HCT116 (cell line): ENCODE measurements at regions not wholly inside any gene's neighbourhood (a gene's known extent, or its start where the extent isn't known, plus 50 kb on each side); places are given as distances from the start of the nearest gene placed in this dataset.

Experiments
- ATAC-seq: fragments of 200-7000 bp; cut with Tn5 transposase; 2 replicates; pipeline ENCODE4 v1.9.1; 2020; ENCODE audit warnings: mild to moderate bottlenecking, moderate library complexity
- BruUV-seq: library from RNA; stranded (reverse); fragments of 400-500 nt; replicated peaks from 2 replicates; lab custom pipeline; 2021; lab: Mats Ljungman, UMichigan
- CTCF ChIA-PET: fragments of 300-600 bp; sonication (Branson Sonifier 250); formaldehyde crosslinking; loops from one replicate; lab custom pipeline; 2021; ENCODE audit warnings: antibody characterized with exemption; lab: Charles Lee
- POLR2A ChIA-PET: fragments of 300-600, 350-600 bp; sonication (Branson Sonifier 250); formaldehyde crosslinking; loops from one replicate; lab custom pipeline; 2021; ENCODE audit warnings: antibody characterized with exemption; lab: Charles Lee
- RAD21 ChIA-PET, 2 experiments: fragments of 300-600 bp; sonication (Branson Sonifier 250); formaldehyde crosslinking; loops; one replicate each; lab custom pipeline; 2023; ENCODE audit warnings: low total read pairs in 2 of 2; ENCODE audit not compliant: uncharacterized antibody in 2 of 2, unreplicated experiment in 2 of 2, low non-redundant PET in 1 of 2; lab: Charles Lee
- DNase-seq: peaks from one replicate; pipeline ENCODE4 v3.0.0-alpha.2; 2010; ENCODE audit warnings: low read depth, low spot score
- H2AFZ ChIP-seq: fragments of 200-600 bp; shearing (Covaris generic), sonication (generic); 2 replicates; pipeline ENCODE4 v1.6.1; 2017; ENCODE audit warnings: low read depth, mixed run types, mixed read lengths, antibody characterized with exemption, low read length; ENCODE audit not compliant: poor library complexity, severe bottlenecking
- H3K27ac ChIP-seq: 2 replicates; pipeline ENCODE4 v1.5.1; 2012; ENCODE audit warnings: low read depth, low read length
- H3K27me3 ChIP-seq: fragments of 200-600 bp; sonication (generic); 2 replicates; pipeline ENCODE4 v1.6.1; 2016; ENCODE audit warnings: mixed run types, low read length, mixed read lengths; ENCODE audit not compliant: insufficient read depth
- H3K36me3 ChIP-seq, 2 experiments: fragments of 200-500 bp in 1 of 2; fragments of 200-600 bp in 1 of 2; sonication (Bioruptor generic) in 1 of 2; sonication (generic) in 1 of 2; 2 replicates each; pipeline versions ENCODE4 v1.5.1 to v1.6.1; 2014 to 2016; ENCODE audit warnings: low read length in 2 of 2, inconsistent platforms in 1 of 2, mixed read lengths in 1 of 2, mixed run types in 1 of 2; ENCODE audit not compliant: insufficient read depth in 2 of 2, control insufficient read depth in 1 of 2
- H3K4me1 ChIP-seq, 2 experiments: fragments of 200-600 bp in 1 of 2; sonication (generic) in 1 of 2; 2 replicates each; pipeline versions ENCODE4 v1.5.1 to v1.6.1; 2012 to 2017; ENCODE audit warnings: low read length in 2 of 2, inconsistent platforms in 1 of 2, mild to moderate bottlenecking in 1 of 2, mixed read lengths in 1 of 2, mixed run types in 1 of 2, moderate library complexity in 1 of 2; ENCODE audit not compliant: insufficient read depth in 2 of 2, control insufficient read depth in 1 of 2
- H3K4me2 ChIP-seq: fragments of 200-600 bp; sonication (generic); 2 replicates; pipeline ENCODE4 v1.6.1; 2017; ENCODE audit warnings: mixed run types, low read length, mixed read lengths
- H3K4me3 ChIP-seq, 2 experiments: fragments of 200-600 bp in 1 of 2; sonication (generic) in 1 of 2; replicated peaks in 1 of 2; 2 replicates each; pipeline ENCODE4 v1.5.1; 2011 to 2016; ENCODE audit warnings: low read length in 2 of 2, control low read depth in 1 of 2, low read depth in 1 of 2, mild to moderate bottlenecking in 1 of 2, mixed read lengths in 1 of 2, mixed run types in 1 of 2
- H3K79me2 ChIP-seq: fragments of 200-600 bp; sonication (generic); 2 replicates; pipeline ENCODE4 v1.6.1; 2017; ENCODE audit warnings: mild to moderate bottlenecking, mixed run types, low read length, moderate library complexity, mixed read lengths; ENCODE audit not compliant: insufficient read depth
- H3K9ac ChIP-seq: fragments of 200-600 bp; sonication (generic); 2 replicates; pipeline ENCODE4 v1.6.1; 2016; ENCODE audit warnings: low read length, mixed read lengths
- H3K9me2 ChIP-seq: fragments of 200-600 bp; sonication (generic), shearing (Covaris generic); 2 replicates; pipeline ENCODE4 v1.6.1; 2017; ENCODE audit warnings: mixed run types, mild to moderate bottlenecking, moderate library complexity; ENCODE audit not compliant: insufficient read depth
- H3K9me3 ChIP-seq, 2 experiments: fragments of 200-500 bp in 1 of 2; fragments of 200-600 bp in 1 of 2; sonication (Bioruptor generic) in 1 of 2; sonication (generic) in 1 of 2; 2 replicates each; pipeline ENCODE4 v1.6.1; 2014 to 2017; ENCODE audit warnings: low read length in 2 of 2, mixed read lengths in 2 of 2, inconsistent platforms in 1 of 2, low read depth in 1 of 2, mild to moderate bottlenecking in 1 of 2, mixed run types in 1 of 2, moderate library complexity in 1 of 2; ENCODE audit not compliant: control insufficient read depth in 1 of 2, insufficient read depth in 1 of 2
- H4K20me1 ChIP-seq: fragments of 200-600 bp; sonication (generic), shearing (Covaris generic); 2 replicates; pipeline ENCODE4 v1.6.1; 2017; ENCODE audit warnings: mixed run types, mild to moderate bottlenecking, moderate library complexity; ENCODE audit not compliant: insufficient read depth
- CBX3 ChIP-seq: IDR thresholded peaks from 2 replicates; pipeline ENCODE4 v1.6.1; 2012; ENCODE audit warnings: low read depth
- CEBPB ChIP-seq: IDR thresholded peaks from 2 replicates; pipeline ENCODE4 v1.6.1; 2012; ENCODE audit warnings: low read depth
- ELF1 ChIP-seq: IDR thresholded peaks from 2 replicates; pipeline ENCODE4 v1.6.1; 2012; ENCODE audit warnings: low read depth, borderline replicate concordance
- EZH2 ChIP-seq: fragments of 200-600 bp; sonication (generic); IDR thresholded peaks from 2 replicates; pipeline ENCODE4 v1.6.1; 2017; ENCODE audit warnings: antibody characterized with exemption, mixed run types
- EZH2phosphoT487 ChIP-seq: fragments of 200-600 bp; IDR thresholded peaks from 2 replicates; pipeline ENCODE4 v1.6.1; 2018; ENCODE audit warnings: antibody characterized with exemption, borderline replicate concordance
- FOSL1 ChIP-seq: IDR thresholded peaks from 2 replicates; pipeline ENCODE4 v1.6.1; 2012; ENCODE audit warnings: low read depth
- JUND ChIP-seq: IDR thresholded peaks from 2 replicates; pipeline ENCODE4 v1.6.1; 2012
- POLR2A ChIP-seq: IDR thresholded peaks from 2 replicates; pipeline ENCODE4 v1.7.0; 2011; ENCODE audit warnings: borderline replicate concordance; ENCODE audit not compliant: insufficient read depth, insufficient read length; ENCODE audit errors: extremely low read depth
- POLR2AphosphoS5 ChIP-seq: IDR thresholded peaks from 2 replicates; pipeline ENCODE4 v1.6.1; 2011; ENCODE audit warnings: mild to moderate bottlenecking, low read depth, low read length, moderate library complexity
- RAD21 ChIP-seq: IDR thresholded peaks from 2 replicates; pipeline ENCODE4 v1.6.1; 2012; ENCODE audit warnings: low read depth, mild to moderate bottlenecking
- SIN3A ChIP-seq: IDR thresholded peaks from 2 replicates; pipeline ENCODE4 v1.6.1; 2012; ENCODE audit warnings: low read depth
- SP1 ChIP-seq: IDR thresholded peaks from 2 replicates; pipeline ENCODE4 v1.6.1; 2012; ENCODE audit warnings: low read depth
- SRF ChIP-seq: IDR thresholded peaks from 2 replicates; pipeline ENCODE4 v1.6.1; 2012; ENCODE audit warnings: low read depth
- TCF7L2 ChIP-seq: IDR thresholded peaks from 2 replicates; pipeline ENCODE4 v1.7.0; 2011; ENCODE audit warnings: borderline replicate concordance, inconsistent platforms; ENCODE audit not compliant: insufficient read depth, insufficient read length; ENCODE audit errors: extremely low read depth
- YY1 ChIP-seq: IDR thresholded peaks from 2 replicates; pipeline ENCODE4 v1.6.1; 2011; ENCODE audit warnings: low read length, low read depth, moderate library complexity, mild to moderate bottlenecking; ENCODE audit not compliant: insufficient replicate concordance; ENCODE audit errors: extremely low read depth
- ZFX ChIP-seq: fragments of 450-650 bp; IDR thresholded peaks from 2 replicates; pipeline ENCODE4 v1.6.1; 2017
- ZNF274 ChIP-seq: fragments of 200-500 bp; sonication (Bioruptor generic); IDR thresholded peaks from 2 replicates; pipeline ENCODE4 v1.6.1; 2014; ENCODE audit warnings: mild to moderate bottlenecking, low read depth, low read length, inconsistent platforms
- intact Hi-C: fragments of 100-400 bp; cut with micrococcal nuclease; formaldehyde crosslinking; loops from 2 replicates; pipeline ENCODE4 v1.10.0; 2022
- TF ChIP-seq, protein P1 (sequence below): IDR thresholded peaks from 2 replicates; pipeline ENCODE4 v1.6.1; 2011; ENCODE audit warnings: mild to moderate bottlenecking, low read length, moderate library complexity; ENCODE audit not compliant: insufficient replicate concordance; ENCODE audit errors: extremely low read depth
- TF ChIP-seq, protein P2 (sequence below): IDR thresholded peaks from 2 replicates; pipeline ENCODE4 v1.6.1; 2012

DNA sequence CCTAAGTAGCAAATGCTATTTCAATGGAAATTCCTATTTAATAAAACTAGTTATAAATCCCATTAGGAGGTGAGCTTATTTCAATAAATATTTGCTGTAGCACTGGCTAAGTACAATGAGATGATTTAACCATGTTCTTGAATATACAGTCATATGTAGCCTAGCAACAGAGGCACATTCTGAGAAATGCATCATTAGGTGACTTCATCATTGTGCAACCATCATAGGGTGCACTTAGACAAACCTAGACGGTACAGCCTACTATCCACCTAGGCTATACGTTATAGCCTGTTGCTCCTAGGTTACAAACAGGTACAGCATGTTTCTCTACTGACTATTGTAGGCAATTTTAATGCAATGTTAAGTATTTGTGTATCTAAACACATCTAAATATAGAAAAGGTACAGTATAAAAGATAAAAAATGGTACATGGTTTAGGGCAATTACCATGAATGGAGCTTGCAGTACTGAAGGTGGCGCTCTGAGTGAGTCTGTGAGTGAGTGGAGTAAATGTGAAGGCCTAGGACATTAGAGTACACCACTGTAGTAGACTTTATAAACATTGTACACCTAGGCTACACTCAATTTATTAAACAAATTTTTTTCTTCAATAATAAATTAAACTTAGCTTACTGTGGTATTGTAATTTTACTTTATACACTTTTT lies 350.1 kb downstream of the CASP12 start:
- Histone ChIP-seq H3K4me3 (no peak overlapping the region), H2AFZ (no peak overlapping the region), H3K4me1 (no peaks in the 10 kb centered on the region), H3K36me3 (no peaks in the 10 kb centered on the region), H3K9ac (no peak overlapping the region), H3K27me3 (no peaks in the 10 kb centered on the region), H4K20me1 (no peaks in the 10 kb centered on the region), H3K27ac (no peak overlapping the region), H3K79me2 (no peaks in the 10 kb centered on the region), H3K4me2 (no peak overlapping the region), H3K9me3 (no peaks in the 10 kb centered on the region), H3K9me2 (no peaks in the 10 kb centered on the region)
- DNase-seq (no peak), ATAC-seq (no peak)
- intact Hi-C loops: no loop called here
- CTCF ChIA-PET: interaction anchor here (0.6 kb wide), 1 partner anchor 27 kb away, joined by 3 read pairs; no protein-coding TSS in a partner anchor
- POLR2A ChIA-PET: no interaction called here
- no TSS peak for BruUV-seq
- RAD21 ChIA-PET: no interaction called here
- TF ChIP-seq SRF (no peak), EZH2 (no peak), EZH2phosphoT487 (no peak), CBX3 (no peak), ZFX (no peak), RAD21 (no peak), CEBPB (no peak), POLR2A (no peak), FOSL1 (no peak), ELF1 (no peak), POLR2AphosphoS5 (no peak), JUND (no peak), YY1 (no peak), SP1 (no peak), SIN3A (no peak), TCF7L2 (no peak), ZNF274 (no peak)
- TF ChIP-seq, protein P1, sequence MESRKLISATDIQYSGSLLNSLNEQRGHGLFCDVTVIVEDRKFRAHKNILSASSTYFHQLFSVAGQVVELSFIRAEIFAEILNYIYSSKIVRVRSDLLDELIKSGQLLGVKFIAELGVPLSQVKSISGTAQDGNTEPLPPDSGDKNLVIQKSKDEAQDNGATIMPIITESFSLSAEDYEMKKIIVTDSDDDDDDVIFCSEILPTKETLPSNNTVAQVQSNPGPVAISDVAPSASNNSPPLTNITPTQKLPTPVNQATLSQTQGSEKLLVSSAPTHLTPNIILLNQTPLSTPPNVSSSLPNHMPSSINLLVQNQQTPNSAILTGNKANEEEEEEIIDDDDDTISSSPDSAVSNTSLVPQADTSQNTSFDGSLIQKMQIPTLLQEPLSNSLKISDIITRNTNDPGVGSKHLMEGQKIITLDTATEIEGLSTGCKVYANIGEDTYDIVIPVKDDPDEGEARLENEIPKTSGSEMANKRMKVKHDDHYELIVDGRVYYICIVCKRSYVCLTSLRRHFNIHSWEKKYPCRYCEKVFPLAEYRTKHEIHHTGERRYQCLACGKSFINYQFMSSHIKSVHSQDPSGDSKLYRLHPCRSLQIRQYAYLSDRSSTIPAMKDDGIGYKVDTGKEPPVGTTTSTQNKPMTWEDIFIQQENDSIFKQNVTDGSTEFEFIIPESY: no peak
- TF ChIP-seq, protein P2, sequence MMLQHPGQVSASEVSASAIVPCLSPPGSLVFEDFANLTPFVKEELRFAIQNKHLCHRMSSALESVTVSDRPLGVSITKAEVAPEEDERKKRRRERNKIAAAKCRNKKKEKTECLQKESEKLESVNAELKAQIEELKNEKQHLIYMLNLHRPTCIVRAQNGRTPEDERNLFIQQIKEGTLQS: no peak
